ENCODE measurements at regions not wholly inside any gene's neighbourhood (a gene's known extent, or its start where the extent isn't known, plus 50 kb on each side); places are given as distances from the start of the nearest gene placed in this dataset.
"Not testable (repeated sequence)": the region's sequence is repeated elsewhere in the genome, so short reads cannot be mapped to it uniquely, and the experiment has no call there.

GRCh38 chr11:81207421-81208054, 1526.1 kb downstream of the FAM181B start:
- no peaks in the 10 kb centered on the region for H3K36me3 ChIP-seq (ENCODE audit: control insufficient read depth, insufficient read depth, low read length)
- H3K27me3 ChIP-seq (ENCODE audit: control insufficient read depth, insufficient read depth, low read length): no peaks in the 10 kb centered on the region
- TF ChIP-seq, protein P1, sequence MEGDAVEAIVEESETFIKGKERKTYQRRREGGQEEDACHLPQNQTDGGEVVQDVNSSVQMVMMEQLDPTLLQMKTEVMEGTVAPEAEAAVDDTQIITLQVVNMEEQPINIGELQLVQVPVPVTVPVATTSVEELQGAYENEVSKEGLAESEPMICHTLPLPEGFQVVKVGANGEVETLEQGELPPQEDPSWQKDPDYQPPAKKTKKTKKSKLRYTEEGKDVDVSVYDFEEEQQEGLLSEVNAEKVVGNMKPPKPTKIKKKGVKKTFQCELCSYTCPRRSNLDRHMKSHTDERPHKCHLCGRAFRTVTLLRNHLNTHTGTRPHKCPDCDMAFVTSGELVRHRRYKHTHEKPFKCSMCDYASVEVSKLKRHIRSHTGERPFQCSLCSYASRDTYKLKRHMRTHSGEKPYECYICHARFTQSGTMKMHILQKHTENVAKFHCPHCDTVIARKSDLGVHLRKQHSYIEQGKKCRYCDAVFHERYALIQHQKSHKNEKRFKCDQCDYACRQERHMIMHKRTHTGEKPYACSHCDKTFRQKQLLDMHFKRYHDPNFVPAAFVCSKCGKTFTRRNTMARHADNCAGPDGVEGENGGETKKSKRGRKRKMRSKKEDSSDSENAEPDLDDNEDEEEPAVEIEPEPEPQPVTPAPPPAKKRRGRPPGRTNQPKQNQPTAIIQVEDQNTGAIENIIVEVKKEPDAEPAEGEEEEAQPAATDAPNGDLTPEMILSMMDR (IDR thresholded peaks at IDR 0.05; ENCODE audit: insufficient read depth, low read length, poor library complexity, severe bottlenecking): no peak
- H3K4me3 ChIP-seq (ENCODE audit: low read depth, low read length): no peak overlapping the region
- DNase-seq (ENCODE audit: low read depth): no peak

- no peak for DNase-seq (ENCODE audit: low read depth)
- Histone ChIP-seq H3K36me3 (ENCODE audit: control insufficient read depth, insufficient read depth, low read length) (no peaks in the 10 kb centered on the region), H3K4me3 (ENCODE audit: low read depth, low read length) (no peak overlapping the region), H3K27me3 (ENCODE audit: control insufficient read depth, insufficient read depth, low read length) (no peaks in the 10 kb centered on the region)
- TF ChIP-seq, protein P1 (IDR thresholded peaks at IDR 0.05; ENCODE audit: insufficient read depth, low read length, poor library complexity, severe bottlenecking): no peak
These were observed 1529.8 kb downstream of the FAM181B start for GRCh38 chr11:81203876-81204275.

GRCh38 chr11:81197396-81197795, 1536.3 kb downstream of the FAM181B start:
- DNase-seq (ENCODE audit: low read depth): no peak
- TF ChIP-seq, protein P1 (IDR thresholded peaks at IDR 0.05; ENCODE audit: insufficient read depth, low read length, poor library complexity, severe bottlenecking): no peak
- H3K36me3 ChIP-seq (ENCODE audit: control insufficient read depth, insufficient read depth, low read length): no peaks in the 10 kb centered on the region
- no peaks in the 10 kb centered on the region for H3K27me3 ChIP-seq (ENCODE audit: control insufficient read depth, insufficient read depth, low read length)
- no peak overlapping the region for H3K4me3 ChIP-seq (ENCODE audit: low read depth, low read length)

DNA sequence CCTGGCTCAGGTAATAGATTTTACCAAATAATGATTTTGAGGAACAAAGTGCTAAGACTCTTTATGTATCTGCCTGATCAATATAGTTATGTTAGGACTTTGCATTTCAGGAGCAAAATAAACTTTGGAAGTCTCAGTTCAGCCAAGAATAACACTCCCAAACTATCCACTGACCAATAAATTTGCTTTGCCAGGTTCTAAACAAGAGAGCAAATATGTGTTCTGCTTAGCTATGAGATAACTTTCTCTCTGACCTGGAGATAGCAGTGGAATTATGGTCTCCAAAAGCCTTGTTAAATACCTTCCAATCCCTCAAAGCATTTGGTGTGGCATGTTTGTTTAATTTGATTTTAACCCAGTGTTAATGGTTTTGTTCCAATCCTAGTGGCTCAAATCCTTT, 1541.1 kb downstream of the FAM181B start:
- TF ChIP-seq, protein P1 (IDR thresholded peaks at IDR 0.05; ENCODE audit: insufficient read depth, low read length, poor library complexity, severe bottlenecking): no peak
- Histone ChIP-seq H3K27me3 (ENCODE audit: control insufficient read depth, insufficient read depth, low read length) (no peaks in the 10 kb centered on the region), H3K4me3 (ENCODE audit: low read depth, low read length) (no peak overlapping the region)

GRCh38 chr11:81190546-81190945, 1543.1 kb downstream of the FAM181B start:
- TF ChIP-seq, protein P1 (IDR thresholded peaks at IDR 0.05; ENCODE audit: insufficient read depth, low read length, poor library complexity, severe bottlenecking): no peak
- H3K27me3 ChIP-seq (ENCODE audit: control insufficient read depth, insufficient read depth, low read length): no peaks in the 10 kb centered on the region
- no peaks in the 10 kb centered on the region for H3K36me3 ChIP-seq (ENCODE audit: control insufficient read depth, insufficient read depth, low read length)
- DNase-seq (ENCODE audit: low read depth): no peak
- H3K4me3 ChIP-seq (ENCODE audit: low read depth, low read length): no peak overlapping the region

More for the DNA sequence above, 1541.1 kb downstream of the FAM181B start:
- no peak for DNase-seq (ENCODE audit: low read depth)
- H3K36me3 ChIP-seq (ENCODE audit: control insufficient read depth, insufficient read depth, low read length): no peaks in the 10 kb centered on the region

- not testable (repeated sequence) for DNase-seq (ENCODE audit: low read depth); H3K36me3 ChIP-seq (ENCODE audit: control insufficient read depth, insufficient read depth, low read length); H3K27me3 ChIP-seq (ENCODE audit: control insufficient read depth, insufficient read depth, low read length); H3K4me3 ChIP-seq (ENCODE audit: low read depth, low read length)
These were observed 1546.6 kb downstream of the FAM181B start for GRCh38 chr11:81187033-81187432.
